SK-N-SH (cell line): ENCODE measurements at regions not wholly inside any gene's neighbourhood (a gene's known extent, or its start where the extent isn't known, plus 50 kb on each side); places are given as distances from the start of the nearest gene placed in this dataset.

Experiments
- CTCF ChIA-PET: fragments of 300-600, 350-600 bp; formaldehyde crosslinking; extraction: SDS; loops from one replicate; lab custom pipeline; 2021; lab: Yijun Ruan, JAX
- POLR2A ChIA-PET: fragments of 350-600 bp; sonication (Branson Sonifier 250); formaldehyde crosslinking; extraction: SDS; loops from one replicate; lab custom pipeline; 2020; ENCODE audit warnings: antibody characterized with exemption, inconsistent platforms; lab: Yijun Ruan, JAX
- DNase-seq: peaks from one replicate; pipeline ENCODE4 v3.0.0; 2012
- H2AFZ ChIP-seq: fragments of 200-600 bp; sonication (generic); 2 replicates; pipeline ENCODE4 v1.8.1; 2016; ENCODE audit warnings: antibody characterized with exemption, mild to moderate bottlenecking, low read depth
- H3F3A ChIP-seq: fragments of 200-600 bp; sonication (generic); replicated peaks from 2 replicates; pipeline ENCODE3; 2016; ENCODE audit warnings: antibody characterized with exemption, mild to moderate bottlenecking; ENCODE audit not compliant: insufficient read depth
- H3K27ac ChIP-seq, 2 experiments: fragments of 200-500 bp in 1 of 2; fragments of 200-600 bp in 1 of 2; sonication (Bioruptor generic) in 1 of 2; sonication (generic), shearing (Covaris generic) in 1 of 2; 2 replicates each; pipeline versions ENCODE4 v1.5.1 to v1.6.1; 2014 to 2016; ENCODE audit warnings: low read depth in 2 of 2, inconsistent platforms in 1 of 2, low read length in 1 of 2, mild to moderate bottlenecking in 1 of 2, mixed read lengths in 1 of 2
- H3K27me3 ChIP-seq: fragments of 200-600 bp; sonication (generic), shearing (Covaris generic); 2 replicates; pipeline ENCODE4 v1.6.1; 2016; ENCODE audit warnings: mixed run types; ENCODE audit not compliant: insufficient read depth
- H3K36me3 ChIP-seq, 2 experiments: fragments of 200-500 bp in 1 of 2; fragments of 200-600 bp in 1 of 2; sonication (Bioruptor generic) in 1 of 2; sonication (generic) in 1 of 2; replicated peaks in 1 of 2; 2 replicates each; pipeline versions ENCODE3 to v1.5.1; 2014 to 2016; ENCODE audit warnings: low read length in 1 of 2, mild to moderate bottlenecking in 1 of 2; ENCODE audit not compliant: insufficient read depth in 2 of 2, control insufficient read depth in 1 of 2
- H3K4me1 ChIP-seq, 2 experiments: fragments of 200-500 bp in 1 of 2; fragments of 200-600 bp in 1 of 2; sonication (Bioruptor generic) in 1 of 2; sonication (generic), shearing (Covaris generic) in 1 of 2; 2 replicates each; pipeline versions ENCODE4 v1.5.1 to v1.6.1; 2014 to 2016; ENCODE audit warnings: low read depth in 1 of 2, low read length in 1 of 2, mixed run types in 1 of 2; ENCODE audit not compliant: insufficient read depth in 2 of 2, control insufficient read depth in 1 of 2
- H3K4me2 ChIP-seq: fragments of 200-600 bp; sonication (generic), shearing (Covaris generic); 2 replicates; pipeline ENCODE4 v1.6.1; 2017; ENCODE audit warnings: mixed run types
- H3K4me3 ChIP-seq, 2 experiments: fragments of 200-500 bp in 1 of 2; fragments of 200-600 bp in 1 of 2; sonication (Bioruptor generic) in 1 of 2; sonication (generic), shearing (Covaris generic) in 1 of 2; 2 replicates each; pipeline versions ENCODE4 v1.5.1 to v1.8.1; 2014 to 2016; ENCODE audit warnings: low read depth in 2 of 2, inconsistent platforms in 1 of 2, low read length in 1 of 2, mild to moderate bottlenecking in 1 of 2, mixed read lengths in 1 of 2, moderate library complexity in 1 of 2
- H3K79me2 ChIP-seq: fragments of 200-600 bp; sonication (generic); 2 replicates; pipeline ENCODE4 v1.8.1; 2017; ENCODE audit warnings: mild to moderate bottlenecking; ENCODE audit not compliant: insufficient read depth
- H3K9ac ChIP-seq: fragments of 200-600 bp; sonication (generic); 2 replicates; pipeline ENCODE4 v1.6.1; 2017; ENCODE audit warnings: mixed run types
- H3K9me2 ChIP-seq: fragments of 200-600 bp; sonication (generic); 2 replicates; pipeline ENCODE4 v1.6.1; 2017; ENCODE audit warnings: mixed run types
- H3K9me3 ChIP-seq: fragments of 200-600 bp; sonication (generic); 2 replicates; pipeline ENCODE4 v1.6.1; 2017; ENCODE audit warnings: mixed run types, mild to moderate bottlenecking, moderate library complexity
- H4K20me1 ChIP-seq: fragments of 200-600 bp; sonication (generic); 2 replicates; pipeline ENCODE4 v1.6.1; 2017; ENCODE audit warnings: mild to moderate bottlenecking, mixed run types; ENCODE audit not compliant: insufficient read depth
- CTCF ChIP-seq: fragments of 200-600 bp; sonication (generic); IDR thresholded peaks from 2 replicates; pipeline ENCODE4 v1.6.1; 2017; ENCODE audit warnings: antibody characterized with exemption, mild to moderate bottlenecking, moderate library complexity
- EZH2phosphoT487 ChIP-seq: fragments of 200-600 bp; sonication (generic); IDR thresholded peaks from 2 replicates; pipeline ENCODE4 v1.6.1; 2017; ENCODE audit warnings: low read depth, mixed run types, mild to moderate bottlenecking, antibody characterized with exemption, moderate library complexity, borderline replicate concordance
- IRF3 ChIP-seq: fragments of 150-350 bp; IDR thresholded peaks from 2 replicates; pipeline ENCODE4 v1.6.1; 2016; ENCODE audit warnings: mild to moderate bottlenecking, low read depth, low read length
- JUND ChIP-seq: IDR thresholded peaks from 2 replicates; pipeline ENCODE4 v1.4.0; 2012
- MAX ChIP-seq: IDR thresholded peaks from 2 replicates; pipeline ENCODE4 v1.4.0; 2012; ENCODE audit warnings: low read depth
- PBX3 ChIP-seq: IDR thresholded peaks from 2 replicates; pipeline ENCODE4; 2012
- TAF1 ChIP-seq: IDR thresholded peaks from 2 replicates; pipeline ENCODE4 v1.6.1; 2012; ENCODE audit warnings: low read depth, mild to moderate bottlenecking, low read length, moderate library complexity, borderline replicate concordance
- USF2 ChIP-seq: fragments of 150-350 bp; IDR thresholded peaks from 2 replicates; pipeline ENCODE4 v1.6.1; 2017; ENCODE audit warnings: antibody characterized with exemption, low read length, low read depth, borderline replicate concordance
- YY1 ChIP-seq: IDR thresholded peaks from 2 replicates; pipeline ENCODE4 v1.4.0; 2012; ENCODE audit warnings: low read depth, mild to moderate bottlenecking
- WGBS: methylation state at CpG from one replicate; pipeline ENCODE4 v1.1.6; 2017; ENCODE audit warnings: low lambda C conversion rate; 5-methylcytosine and 5-hydroxymethylcytosine counted together

GRCh38 chr10:2910656-2911055 is 156.7 kb upstream of the PFKP start (continued):
- no peak for TF ChIP-seq PBX3
- no peak for TF ChIP-seq EZH2phosphoT487
- no peak for TF ChIP-seq JUND

GRCh38 chr10:2909921-2910320 is 157.4 kb upstream of the PFKP start:
- Histone ChIP-seq H3K4me3 (no peak overlapping the region), H3K9me2 (no peaks in the 10 kb centered on the region), H3K9me3 (no peaks in the 10 kb centered on the region), H3K4me1 (no peaks in the 10 kb centered on the region), H3K79me2 (no peaks in the 10 kb centered on the region), H3K4me2 (no peak overlapping the region), H3K27me3 (peaks cover 8% of the 10 kb centered on the region; the same call in 1 of the 2 replicates), H3F3A (no peaks in the 10 kb centered on the region), H3K36me3 (no peaks in the 10 kb centered on the region), H4K20me1 (no peaks in the 10 kb centered on the region), H3K9ac (no peak overlapping the region), H3K27ac (no peak overlapping the region), H2AFZ (no peak overlapping the region)
- WGBS, result 57% methylated on average over 5 of the region's 5 CpGs
- DNase-seq, result no peak
- no peak for TF ChIP-seq CTCF
- no peak for TF ChIP-seq YY1
- no peak for TF ChIP-seq USF2
- no peak for TF ChIP-seq IRF3
- no peak for TF ChIP-seq MAX
- TF ChIP-seq TAF1, result no peak
- CTCF ChIA-PET, result no interaction called here
- POLR2A ChIA-PET, result no interaction called here
